Neural cell (in vitro differentiated cells): ENCODE measurements at regions not wholly inside any gene's neighbourhood (a gene's known extent, or its start where the extent isn't known, plus 50 kb on each side); places are given as distances from the start of the nearest gene placed in this dataset.

Experiments
- EP300 ChIP-seq: fragments of 450-650 bp; conservative IDR thresholded peaks from 2 replicates; pipeline ENCODE4 v1.6.1; 2014; ENCODE audit warnings: antibody characterized with exemption, mild to moderate bottlenecking, moderate library complexity; ENCODE audit not compliant: poor library complexity, severe bottlenecking
- POLR2AphosphoS5 ChIP-seq: IDR thresholded peaks from 2 replicates; pipeline ENCODE4 v1.6.1; 2012

DNA sequence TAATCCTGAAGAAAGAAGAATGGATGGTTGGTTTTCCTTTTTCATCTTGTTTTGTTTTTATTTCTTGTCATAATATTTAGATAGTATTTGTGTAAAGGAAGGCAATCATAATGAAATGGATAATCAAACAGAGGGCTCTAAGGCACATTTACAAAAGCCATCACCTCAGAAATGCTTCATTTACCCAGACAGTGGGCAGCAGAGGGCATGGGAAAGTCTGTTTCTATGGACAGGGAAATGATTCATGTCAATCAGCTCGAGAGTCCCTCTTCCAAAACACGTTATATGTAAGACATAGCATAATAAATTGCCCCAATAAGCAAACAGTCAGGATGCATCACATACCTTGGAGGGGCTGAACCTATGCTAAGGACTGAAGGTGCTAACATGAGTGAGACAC, 426.1 kb downstream of the PLPP3 start:
- TF ChIP-seq EP300 (no peak), POLR2AphosphoS5 (no peak)
